GM12891 (cell line): ENCODE measurements at regions not wholly inside any gene's neighbourhood (a gene's known extent, or its start where the extent isn't known, plus 50 kb on each side); places are given as distances from the start of the nearest gene placed in this dataset.

ENCODE experiments used
- PAX5 ChIP-seq: IDR thresholded peaks from 2 replicates; pipeline ENCODE4 v1.6.1; 2011; ENCODE audit warnings: low read length, moderate library complexity, mild to moderate bottlenecking; ENCODE audit not compliant: insufficient read depth, severe bottlenecking
- POLR2A ChIP-seq: IDR thresholded peaks from 2 replicates; pipeline ENCODE4 v1.6.1; 2011; ENCODE audit warnings: low read depth, low read length, control low read depth
- POLR2AphosphoS5 ChIP-seq: IDR thresholded peaks from 2 replicates; pipeline ENCODE4 v1.6.1; 2011; ENCODE audit warnings: low read depth, low read length, control low read depth
- POU2F2 ChIP-seq: IDR thresholded peaks from 2 replicates; pipeline ENCODE4 v1.6.1; 2011; ENCODE audit warnings: low read depth, mild to moderate bottlenecking, control low read depth, low read length, moderate library complexity
- TAF1 ChIP-seq: IDR thresholded peaks from 2 replicates; pipeline ENCODE4 v1.6.1; 2011; ENCODE audit warnings: low read depth, low read length, control low read depth

GRCh38 chr21:38173276-38174035 lies 83.3 kb upstream of the KCNJ15 start:
- TF ChIP-seq POLR2A (no peak), POLR2AphosphoS5 (no peak), TAF1 (no peak), PAX5 (no peak), POU2F2 (no peak)
